Esophagus squamous epithelium (tissue), 5 donors: ENCODE measurements at regions not wholly inside any gene's neighbourhood (a gene's known extent, or its start where the extent isn't known, plus 50 kb on each side); places are given as distances from the start of the nearest gene placed in this dataset.

Experiments
- DNase-seq: peaks from one replicate; lab custom pipeline; 2025; lab: John Stamatoyannopoulos, UW
- H3K27ac ChIP-seq, 4 donors: fragments of 200-600 bp; sonication (generic); one replicate each; pipeline ENCODE4 v1.5.1; 2016 to 2019; ENCODE audit warnings: mild to moderate bottlenecking in 1 of 4
- H3K27me3 ChIP-seq, 4 donors: fragments of 200-600 bp; sonication (generic); 1 replicate in 3 of 4; 2 replicates in 1 of 4; pipeline versions ENCODE4 v1.5.1 to v1.6.0; 2017 to 2021; ENCODE audit warnings: antibody characterized with exemption in 1 of 4
- H3K36me3 ChIP-seq, 3 donors: fragments of 200-600 bp; sonication (generic); one replicate each; pipeline ENCODE4 v1.5.1; 2016 to 2019
- H3K4me1 ChIP-seq, 3 donors: fragments of 200-600 bp; sonication (generic); one replicate each; pipeline ENCODE4 v1.5.1; 2017 to 2019
- H3K4me3 ChIP-seq, 4 donors: fragments of 200-600 bp; sonication (generic); 1 replicate in 3 of 4; 2 replicates in 1 of 4; pipeline ENCODE4 v1.5.1; 2016 to 2019; ENCODE audit warnings: mild to moderate bottlenecking in 2 of 4, moderate library complexity in 1 of 4
- H3K9me3 ChIP-seq, 3 donors: fragments of 200-600 bp; sonication (generic); one replicate each; pipeline ENCODE4 v1.5.1; 2016 to 2019
- POLR2A ChIP-seq, 4 donors: fragments of 450-650 bp; IDR thresholded peaks; one replicate each; pipeline ENCODE4 v1.6.1; 2017; ENCODE audit warnings: antibody characterized with exemption in 4 of 4, mild to moderate bottlenecking in 4 of 4, moderate library complexity in 3 of 4
- WGBS, 2 donors: methylation state at CpG; one replicate each; pipeline ENCODE4 v1.1.5; 2018; 5-methylcytosine and 5-hydroxymethylcytosine counted together
- intact Hi-C: fragments of 100-400 bp; cut with DNase I; formaldehyde crosslinking; loops from one replicate; pipeline ENCODE4 v1.15.0; 2022
- TF ChIP-seq, protein P1 (sequence below), 6 experiments: fragments of 450-650 bp in 4 of 6; fragments of 200-600 bp in 2 of 6; sonication (generic) in 2 of 6; IDR thresholded peaks; one replicate each; pipeline ENCODE4 v1.5.1; 2016 to 2019; ENCODE audit warnings: antibody characterized with exemption in 6 of 6, mild to moderate bottlenecking in 4 of 6, moderate library complexity in 4 of 6
- donor health status: DM: yes; HTN: yes; CAD: no.

DNA sequence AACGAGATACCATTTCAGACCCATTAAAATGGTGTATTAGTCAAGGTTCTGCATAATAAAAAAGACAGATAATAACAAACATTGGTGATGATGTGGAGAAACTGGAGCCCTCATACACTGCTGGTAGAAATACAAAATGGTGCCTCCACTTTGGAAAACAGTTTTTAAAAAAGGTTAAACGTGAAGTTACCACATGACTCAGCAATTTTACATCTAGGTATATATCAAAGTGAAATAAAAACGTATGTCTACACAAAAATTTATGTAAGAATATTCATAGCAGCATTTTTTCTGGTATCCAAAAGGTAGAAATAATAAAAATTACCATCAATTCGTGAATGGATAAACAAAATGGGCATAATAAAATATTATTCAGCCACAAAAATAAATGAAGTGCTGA, 519.8 kb downstream of the TLE4 start:
- H3K4me1 ChIP-seq: no peaks in the 10 kb centered on the region
- no peaks in the 10 kb centered on the region for H3K27me3 ChIP-seq
- no peaks in the 10 kb centered on the region for H3K36me3 ChIP-seq
- no peak overlapping the region for H3K27ac ChIP-seq
- no peaks in the 10 kb centered on the region for H3K9me3 ChIP-seq
- no peak overlapping the region for H3K4me3 ChIP-seq
- WGBS, 2 donors: 60 to 73% methylated on average over 4 of the region's 4 CpGs
- DNase-seq: no peak
- intact Hi-C loops: no loop called here
- TF ChIP-seq, protein P1, sequence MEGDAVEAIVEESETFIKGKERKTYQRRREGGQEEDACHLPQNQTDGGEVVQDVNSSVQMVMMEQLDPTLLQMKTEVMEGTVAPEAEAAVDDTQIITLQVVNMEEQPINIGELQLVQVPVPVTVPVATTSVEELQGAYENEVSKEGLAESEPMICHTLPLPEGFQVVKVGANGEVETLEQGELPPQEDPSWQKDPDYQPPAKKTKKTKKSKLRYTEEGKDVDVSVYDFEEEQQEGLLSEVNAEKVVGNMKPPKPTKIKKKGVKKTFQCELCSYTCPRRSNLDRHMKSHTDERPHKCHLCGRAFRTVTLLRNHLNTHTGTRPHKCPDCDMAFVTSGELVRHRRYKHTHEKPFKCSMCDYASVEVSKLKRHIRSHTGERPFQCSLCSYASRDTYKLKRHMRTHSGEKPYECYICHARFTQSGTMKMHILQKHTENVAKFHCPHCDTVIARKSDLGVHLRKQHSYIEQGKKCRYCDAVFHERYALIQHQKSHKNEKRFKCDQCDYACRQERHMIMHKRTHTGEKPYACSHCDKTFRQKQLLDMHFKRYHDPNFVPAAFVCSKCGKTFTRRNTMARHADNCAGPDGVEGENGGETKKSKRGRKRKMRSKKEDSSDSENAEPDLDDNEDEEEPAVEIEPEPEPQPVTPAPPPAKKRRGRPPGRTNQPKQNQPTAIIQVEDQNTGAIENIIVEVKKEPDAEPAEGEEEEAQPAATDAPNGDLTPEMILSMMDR (IDR thresholded peaks at IDR 0.05): no peak
- TF ChIP-seq POLR2A (IDR thresholded peaks at IDR 0.05): no peak

DNA sequence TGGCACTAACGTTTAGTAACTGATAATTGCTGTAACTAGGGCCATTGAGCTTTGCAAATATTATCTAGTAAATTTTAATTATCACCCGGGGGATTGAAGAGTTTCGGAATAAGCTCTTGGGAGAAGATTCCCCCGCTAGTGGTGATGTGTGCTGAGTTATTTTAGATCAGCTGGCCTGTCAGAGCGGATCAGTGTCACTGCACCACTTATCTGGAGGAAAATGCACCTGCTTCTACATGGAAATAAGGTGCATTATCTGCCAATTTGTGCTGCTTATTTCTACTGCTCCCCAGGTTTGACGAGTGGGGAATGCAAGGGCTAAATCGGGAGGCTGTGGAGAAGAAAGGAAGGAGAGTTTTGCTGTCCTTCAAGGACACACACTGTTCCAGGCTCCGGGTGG, 518.6 kb downstream of the TLE4 start:
- 86 to 87% methylated on average over 8 of the region's 8 CpGs for WGBS, 2 donors
- intact Hi-C loops: no loop called here
- H3K4me1 ChIP-seq: no peaks in the 10 kb centered on the region
- DNase-seq: no peak
- no peaks in the 10 kb centered on the region for H3K27me3 ChIP-seq
- H3K4me3 ChIP-seq: no peak overlapping the region
- H3K36me3 ChIP-seq: no peaks in the 10 kb centered on the region
- no peaks in the 10 kb centered on the region for H3K9me3 ChIP-seq
- TF ChIP-seq POLR2A (IDR thresholded peaks at IDR 0.05): no peak
- TF ChIP-seq, protein P1 (IDR thresholded peaks at IDR 0.05): no peak
- no peak overlapping the region for H3K27ac ChIP-seq

DNA sequence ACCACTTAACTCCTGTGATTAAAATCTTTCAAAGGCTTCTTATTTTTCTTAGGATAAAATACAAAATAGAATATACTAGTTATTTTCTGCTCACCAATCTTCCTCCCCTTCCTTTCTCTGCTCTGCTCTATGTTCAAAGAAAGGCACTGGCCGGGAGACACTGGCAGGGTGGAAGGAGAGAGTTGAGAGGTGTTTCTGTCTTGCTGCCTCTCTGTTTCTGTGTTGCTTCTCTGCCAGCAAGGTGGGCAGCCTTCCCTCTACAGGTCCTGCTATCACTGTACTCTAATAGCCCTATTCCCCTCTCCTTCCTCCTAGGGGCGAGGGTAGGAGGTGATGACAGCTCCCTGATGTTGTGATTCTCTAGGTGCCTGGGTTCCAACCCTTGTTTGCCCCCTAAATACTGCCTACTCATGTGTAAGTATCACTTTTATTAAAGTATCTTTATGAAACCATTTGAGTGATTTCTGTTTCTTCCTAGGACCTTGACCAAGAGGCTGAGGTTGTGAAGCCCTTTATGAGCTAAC, 515.1 kb downstream of the TLE4 start:
- 70 to 81% methylated on average over 2 of the region's 2 CpGs for WGBS, 2 donors
- TF ChIP-seq POLR2A (IDR thresholded peaks at IDR 0.05): no peak
- TF ChIP-seq, protein P1 (IDR thresholded peaks at IDR 0.05): no peak
- Histone ChIP-seq H3K27ac (no peak overlapping the region), H3K36me3 (no peaks in the 10 kb centered on the region), H3K4me3 (no peak overlapping the region), H3K9me3 (no peaks in the 10 kb centered on the region), H3K27me3 (no peaks in the 10 kb centered on the region), H3K4me1 (no peaks in the 10 kb centered on the region)
- no peak for DNase-seq
- intact Hi-C loops: no loop called here

DNA sequence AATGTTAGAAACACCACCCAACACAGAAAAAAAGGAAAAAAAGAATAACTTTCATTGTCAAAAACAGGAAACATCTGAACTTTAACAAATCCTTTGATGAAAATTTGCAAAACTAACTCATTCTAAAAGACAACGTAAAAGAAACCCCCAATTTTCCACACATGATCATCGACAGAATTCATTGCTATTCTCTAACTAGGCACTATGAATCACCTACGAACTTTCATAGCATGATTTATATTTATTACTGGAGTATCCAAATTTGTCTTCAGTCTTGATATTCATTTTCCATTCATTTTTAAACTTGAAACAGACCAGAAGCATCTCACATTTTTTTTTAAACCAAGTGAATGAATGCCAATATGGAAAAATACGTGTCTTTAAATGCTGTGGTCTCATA, 514.6 kb downstream of the TLE4 start:
- TF ChIP-seq, protein P1 (IDR thresholded peaks at IDR 0.05): no peak
- no peak for TF ChIP-seq POLR2A (IDR thresholded peaks at IDR 0.05)
- 65 to 71% methylated on average over 4 of the region's 4 CpGs for WGBS, 2 donors
- no peaks in the 10 kb centered on the region for H3K36me3 ChIP-seq

GRCh38 chr9:80085668-80086067, 513.9 kb downstream of the TLE4 start:
- no peak overlapping the region for H3K4me3 ChIP-seq
- no peak for DNase-seq
- intact Hi-C loops: no loop called here
- no peaks in the 10 kb centered on the region for H3K4me1 ChIP-seq
- H3K27ac ChIP-seq: no peak overlapping the region
- H3K36me3 ChIP-seq: no peaks in the 10 kb centered on the region
- H3K9me3 ChIP-seq: no peaks in the 10 kb centered on the region
- no peak for TF ChIP-seq POLR2A (IDR thresholded peaks at IDR 0.05)
- TF ChIP-seq, protein P1 (IDR thresholded peaks at IDR 0.05): no peak
- H3K27me3 ChIP-seq: no peaks in the 10 kb centered on the region
- 70 to 94% methylated on average over 1 of the region's 1 CpG for WGBS, 2 donors

More for the DNA sequence above, 514.6 kb downstream of the TLE4 start:
- intact Hi-C loops: no loop called here
- Histone ChIP-seq H3K4me1 (no peaks in the 10 kb centered on the region), H3K27ac (no peak overlapping the region), H3K9me3 (no peaks in the 10 kb centered on the region), H3K27me3 (no peaks in the 10 kb centered on the region), H3K4me3 (no peak overlapping the region)
- DNase-seq: no peak
